Chondrocyte (in vitro differentiated cells): ENCODE measurements at regions not wholly inside any gene's neighbourhood (a gene's known extent, or its start where the extent isn't known, plus 50 kb on each side); places are given as distances from the start of the nearest gene placed in this dataset.
"Not testable (repeated sequence)": the region's sequence is repeated elsewhere in the genome, so short reads cannot be mapped to it uniquely, and the experiment has no call there.

Experiments used
- DNase-seq: peaks from one replicate; pipeline ENCODE4 v3.0.0; 2021; ENCODE audit warnings: mixed read lengths, low spot score
- H3K27ac Mint-ChIP-seq: one replicate; pipeline ENCODE4 v1.8.0; 2021; ENCODE audit warnings: mild to moderate bottlenecking, moderate library complexity, mixed read lengths; ENCODE audit not compliant: unreplicated experiment
- H3K27me3 Mint-ChIP-seq: 2 replicates; pipeline ENCODE4 v1.8.0; 2021; ENCODE audit warnings: low read depth, mixed read lengths
- H3K36me3 Mint-ChIP-seq: 2 replicates; pipeline ENCODE4 v1.8.0; 2021; ENCODE audit warnings: low read depth, mixed read lengths
- H3K4me1 Mint-ChIP-seq: 2 replicates; pipeline ENCODE4 v1.8.0; 2021; ENCODE audit warnings: low read depth, mild to moderate bottlenecking, mixed read lengths
- H3K4me3 Mint-ChIP-seq: one replicate; pipeline ENCODE4 v1.8.0; 2021; ENCODE audit warnings: mild to moderate bottlenecking, moderate library complexity, mixed read lengths; ENCODE audit not compliant: unreplicated experiment
- H3K9me3 Mint-ChIP-seq: 2 replicates; pipeline ENCODE4 v1.8.0; 2021; ENCODE audit warnings: low read depth, mixed read lengths
- TF ChIP-seq, protein P1 (sequence below): fragments of 200-600 bp; sonication (generic); IDR thresholded peaks from 2 replicates; pipeline ENCODE4 v1.5.0; 2021; ENCODE audit warnings: antibody characterized with exemption, mild to moderate bottlenecking, moderate library complexity

DNA sequence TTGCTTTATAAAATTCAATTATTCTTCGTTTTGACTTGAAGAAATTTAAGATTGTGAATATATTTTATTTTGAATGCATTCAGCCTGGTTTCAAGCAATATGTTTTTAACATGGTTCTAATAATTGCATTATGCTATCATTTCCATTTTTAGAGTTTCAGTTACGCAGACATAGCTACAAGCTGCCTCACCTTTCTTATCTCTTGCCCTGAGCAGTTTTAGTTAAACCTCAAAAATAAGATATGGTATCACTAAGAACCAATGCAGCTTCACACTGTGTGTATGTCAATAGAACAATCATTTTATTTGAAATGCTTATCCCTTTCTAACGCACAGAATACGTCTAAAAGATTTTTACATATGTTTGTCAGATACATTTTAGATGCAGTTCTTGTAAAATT lies 632.6 kb upstream of the KCND2 start:
- no peak for DNase-seq
- TF ChIP-seq, protein P1, sequence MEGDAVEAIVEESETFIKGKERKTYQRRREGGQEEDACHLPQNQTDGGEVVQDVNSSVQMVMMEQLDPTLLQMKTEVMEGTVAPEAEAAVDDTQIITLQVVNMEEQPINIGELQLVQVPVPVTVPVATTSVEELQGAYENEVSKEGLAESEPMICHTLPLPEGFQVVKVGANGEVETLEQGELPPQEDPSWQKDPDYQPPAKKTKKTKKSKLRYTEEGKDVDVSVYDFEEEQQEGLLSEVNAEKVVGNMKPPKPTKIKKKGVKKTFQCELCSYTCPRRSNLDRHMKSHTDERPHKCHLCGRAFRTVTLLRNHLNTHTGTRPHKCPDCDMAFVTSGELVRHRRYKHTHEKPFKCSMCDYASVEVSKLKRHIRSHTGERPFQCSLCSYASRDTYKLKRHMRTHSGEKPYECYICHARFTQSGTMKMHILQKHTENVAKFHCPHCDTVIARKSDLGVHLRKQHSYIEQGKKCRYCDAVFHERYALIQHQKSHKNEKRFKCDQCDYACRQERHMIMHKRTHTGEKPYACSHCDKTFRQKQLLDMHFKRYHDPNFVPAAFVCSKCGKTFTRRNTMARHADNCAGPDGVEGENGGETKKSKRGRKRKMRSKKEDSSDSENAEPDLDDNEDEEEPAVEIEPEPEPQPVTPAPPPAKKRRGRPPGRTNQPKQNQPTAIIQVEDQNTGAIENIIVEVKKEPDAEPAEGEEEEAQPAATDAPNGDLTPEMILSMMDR: no peak
- H3K36me3 Mint-ChIP-seq: no peaks in the 10 kb centered on the region
- H3K4me3 Mint-ChIP-seq: no peak overlapping the region
- no peaks in the 10 kb centered on the region for H3K4me1 Mint-ChIP-seq
- peaks cover 6% of the 10 kb centered on the region for H3K9me3 Mint-ChIP-seq
- no peak overlapping the region for H3K27ac Mint-ChIP-seq
- no peaks in the 10 kb centered on the region for H3K27me3 Mint-ChIP-seq

DNA sequence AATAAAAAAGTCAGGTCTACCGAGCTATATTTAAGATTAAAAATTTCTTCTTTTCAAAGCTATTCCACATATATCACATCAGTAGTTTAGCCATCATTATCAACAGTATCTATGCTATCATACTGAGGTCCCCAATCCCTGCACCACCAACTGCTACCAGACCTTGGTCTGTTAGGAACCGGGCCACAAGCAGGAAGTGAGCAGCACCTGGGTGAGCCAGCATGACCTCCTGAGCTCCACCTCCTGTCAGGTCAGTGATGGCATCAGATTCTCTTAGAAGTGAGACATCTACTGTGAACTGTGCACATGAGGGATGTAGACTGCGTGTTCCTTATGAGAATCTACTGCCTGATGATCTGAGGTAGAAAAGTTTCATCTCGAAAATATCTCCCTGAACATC lies 632.1 kb upstream of the KCND2 start:
- no peak for DNase-seq
- H3K36me3 Mint-ChIP-seq: no peaks in the 10 kb centered on the region
- peaks cover 6% of the 10 kb centered on the region for H3K9me3 Mint-ChIP-seq
- no peak overlapping the region for H3K4me3 Mint-ChIP-seq
- TF ChIP-seq, protein P1: no peak
- H3K27me3 Mint-ChIP-seq: no peaks in the 10 kb centered on the region
- H3K27ac Mint-ChIP-seq: no peak overlapping the region
- no peaks in the 10 kb centered on the region for H3K4me1 Mint-ChIP-seq

DNA sequence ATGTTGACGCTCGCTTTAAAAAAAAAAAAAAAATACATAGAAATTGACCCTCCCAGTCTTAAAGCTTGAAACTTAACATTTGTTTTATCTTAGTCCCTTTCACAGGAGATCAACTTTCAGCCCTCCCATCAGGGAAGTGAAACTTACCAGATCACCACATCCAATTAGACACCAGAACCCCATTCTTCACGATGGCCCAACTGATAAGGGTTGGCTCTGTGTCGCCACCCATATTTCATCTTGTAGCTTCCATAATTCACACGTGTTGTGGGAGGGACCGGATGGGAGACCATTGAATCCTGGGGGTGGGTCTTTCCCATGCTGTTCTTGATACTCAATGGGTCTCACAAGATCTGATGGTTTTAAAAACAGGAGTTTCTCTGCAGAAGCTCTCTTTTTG lies 629.4 kb upstream of the KCND2 start:
- TF ChIP-seq, protein P1: no peak
- H3K4me1 Mint-ChIP-seq: no peaks in the 10 kb centered on the region
- H3K27me3 Mint-ChIP-seq: no peaks in the 10 kb centered on the region
- no peaks in the 10 kb centered on the region for H3K36me3 Mint-ChIP-seq
- no peak overlapping the region for H3K27ac Mint-ChIP-seq
- peaks cover 3% of the 10 kb centered on the region for H3K9me3 Mint-ChIP-seq
- no peak overlapping the region for H3K4me3 Mint-ChIP-seq
- DNase-seq: no peak

DNA sequence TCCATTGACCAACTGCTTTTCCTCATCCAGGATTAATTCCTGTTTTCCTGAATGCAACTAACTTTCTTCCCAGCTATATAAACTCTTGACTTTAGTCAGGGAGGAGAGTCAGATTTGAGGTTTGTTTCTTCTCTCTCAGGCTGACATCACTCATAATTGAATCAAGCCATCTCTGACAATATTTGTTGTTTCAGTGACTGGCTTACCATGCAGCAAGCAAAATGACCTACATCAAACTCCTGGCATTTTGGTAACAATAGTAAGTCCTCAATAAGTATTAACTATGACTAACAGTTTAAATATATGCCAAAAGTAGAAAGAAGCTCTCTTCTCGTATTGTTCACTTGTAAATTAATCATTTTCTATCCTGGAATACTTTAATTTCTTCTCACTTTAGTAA lies 625.7 kb upstream of the KCND2 start:
- DNase-seq: no peak
- peaks cover 7% of the 10 kb centered on the region for H3K9me3 Mint-ChIP-seq
- peaks cover 6% of the 10 kb centered on the region for H3K36me3 Mint-ChIP-seq
- no peak overlapping the region for H3K27ac Mint-ChIP-seq
- H3K27me3 Mint-ChIP-seq: no peaks in the 10 kb centered on the region
- H3K4me3 Mint-ChIP-seq: no peak overlapping the region
- TF ChIP-seq, protein P1: no peak
- H3K4me1 Mint-ChIP-seq: no peaks in the 10 kb centered on the region

DNA sequence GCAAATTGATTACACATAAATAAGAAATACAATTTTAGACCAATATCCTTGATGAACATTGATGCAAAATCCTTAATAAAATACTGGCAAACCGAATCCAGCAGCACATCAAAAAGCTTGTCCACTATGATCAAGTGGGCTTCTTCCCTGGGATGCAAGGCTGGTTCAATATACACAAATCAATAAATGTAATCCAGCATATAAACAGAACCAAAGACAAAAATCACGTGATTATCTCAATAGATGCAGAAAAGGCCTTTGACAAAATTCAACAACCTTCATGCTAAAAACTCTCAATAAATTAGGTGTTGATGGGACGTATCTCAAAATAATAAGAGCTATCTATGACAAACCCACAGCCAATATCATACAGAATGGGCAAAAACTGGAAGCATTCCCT lies 624.2 kb upstream of the KCND2 start:
- H3K36me3 Mint-ChIP-seq, H3K4me3 Mint-ChIP-seq, H3K27ac Mint-ChIP-seq, H3K27me3 Mint-ChIP-seq, H3K4me1 Mint-ChIP-seq, DNase-seq: not testable (repeated sequence)
- H3K9me3 Mint-ChIP-seq: peaks cover 12% of the 10 kb centered on the region

DNA sequence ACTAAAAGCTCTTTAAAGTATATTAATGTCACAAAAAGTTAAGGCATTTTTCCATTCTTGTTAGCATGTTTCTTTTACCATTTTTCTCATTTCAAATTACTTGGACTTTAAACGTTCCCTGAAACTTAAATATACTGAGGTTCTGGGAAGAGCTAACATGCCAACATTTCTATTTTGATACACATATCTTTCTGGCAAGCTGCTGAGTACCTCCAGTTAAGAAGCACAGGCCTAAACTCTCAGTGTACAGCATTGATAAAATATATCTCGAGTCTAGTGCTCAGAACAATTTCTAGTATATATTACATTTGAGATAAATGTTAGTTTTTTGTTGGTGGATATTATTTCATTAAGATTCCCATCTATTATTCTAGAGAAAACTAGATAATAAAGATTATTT lies 612.9 kb upstream of the KCND2 start:
- H3K27ac Mint-ChIP-seq: peak overlapping the region; percentile 36
- H3K4me3 Mint-ChIP-seq: no peak overlapping the region
- H3K9me3 Mint-ChIP-seq: no peaks in the 10 kb centered on the region
- DNase-seq: no peak
- peaks cover 16% of the 10 kb centered on the region for H3K4me1 Mint-ChIP-seq
- no peaks in the 10 kb centered on the region for H3K27me3 Mint-ChIP-seq
- H3K36me3 Mint-ChIP-seq: no peaks in the 10 kb centered on the region
- TF ChIP-seq, protein P1: no peak
